Islet precursor cell (in vitro differentiated cells): ENCODE measurements at regions not wholly inside any gene's neighbourhood (a gene's known extent, or its start where the extent isn't known, plus 50 kb on each side); places are given as distances from the start of the nearest gene placed in this dataset.
"Not testable (repeated sequence)": the region's sequence is repeated elsewhere in the genome, so short reads cannot be mapped to it uniquely, and the experiment has no call there.

Experiments
- DNase-seq: peaks from one replicate; pipeline ENCODE4 v3.0.0-alpha.2; 2018

DNA sequence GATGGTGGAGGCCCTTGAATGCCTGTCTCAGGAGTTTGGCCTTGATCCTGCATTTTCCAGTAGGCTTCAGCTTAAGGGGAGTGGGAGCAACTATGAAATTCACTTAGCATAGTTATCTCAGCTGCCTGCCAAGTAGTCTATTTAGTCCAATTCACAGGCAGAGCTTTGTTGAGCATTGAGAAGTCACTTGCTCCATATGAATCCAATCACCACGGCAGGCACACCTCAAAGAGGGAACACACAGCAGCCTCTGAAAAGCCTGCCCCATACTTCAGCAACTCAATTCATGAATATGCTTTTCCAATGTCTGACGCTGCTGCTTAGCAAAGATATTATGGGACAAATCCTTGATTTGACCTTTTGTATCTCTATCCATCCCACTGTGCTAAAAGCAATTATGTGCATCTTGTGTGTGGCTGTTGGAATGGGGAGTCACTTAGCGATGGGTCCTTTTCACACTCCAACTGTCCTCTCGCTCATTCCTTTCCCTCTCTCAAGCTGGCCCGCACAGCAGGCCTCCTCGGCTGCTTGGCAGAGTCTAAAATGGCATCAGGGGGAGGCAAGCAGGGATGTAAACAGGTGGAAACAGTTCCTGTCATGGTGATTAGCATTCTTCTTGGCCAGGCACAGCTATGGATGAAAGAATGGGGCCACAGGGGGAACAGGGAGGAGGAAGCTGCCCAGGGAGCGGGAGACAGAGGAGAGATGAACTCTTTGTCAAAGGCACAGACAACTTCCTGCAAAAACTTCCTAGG is 56.0 kb upstream of the LRPPRC start:
- no peak for DNase-seq

DNA sequence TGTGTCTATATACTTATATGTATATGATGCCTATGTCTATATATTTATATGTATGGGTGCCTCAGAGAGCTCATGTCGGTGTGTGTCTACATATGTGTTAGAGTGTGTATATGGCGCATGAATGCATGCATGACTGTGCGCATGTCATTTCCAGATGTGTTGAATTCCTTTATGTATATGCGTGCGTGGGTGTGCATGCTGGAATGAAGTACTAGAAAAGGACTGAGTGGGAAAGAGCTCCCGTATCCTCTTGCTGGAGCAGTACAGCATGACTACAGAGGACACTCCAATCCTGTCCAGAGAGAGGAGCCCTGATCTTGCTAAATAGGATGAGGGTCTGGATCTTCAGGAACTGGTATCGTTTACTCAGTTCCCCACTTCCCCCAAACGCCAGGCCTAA is 56.8 kb upstream of the LRPPRC start:
- no peak for DNase-seq

DNA sequence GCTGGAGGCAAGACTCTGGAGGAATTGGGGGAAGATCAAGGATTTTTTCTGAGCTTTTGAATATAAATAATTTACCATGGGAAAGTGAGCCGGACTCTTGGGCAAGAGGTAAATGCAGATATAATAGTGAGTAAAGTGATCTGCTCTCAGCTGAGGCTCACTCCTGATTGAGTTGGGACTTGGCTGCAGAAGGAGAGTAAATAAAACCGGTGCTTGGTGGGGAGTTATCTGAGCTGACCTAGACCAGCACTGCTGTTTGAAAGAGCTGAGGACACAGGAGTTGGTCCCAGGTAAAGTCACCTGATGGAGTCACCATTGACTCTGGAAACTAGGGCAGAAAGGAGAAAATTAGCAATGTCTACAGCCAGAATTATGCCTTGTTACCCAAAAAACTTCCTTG is 57.3 kb upstream of the LRPPRC start:
- DNase-seq, result no peak

DNA sequence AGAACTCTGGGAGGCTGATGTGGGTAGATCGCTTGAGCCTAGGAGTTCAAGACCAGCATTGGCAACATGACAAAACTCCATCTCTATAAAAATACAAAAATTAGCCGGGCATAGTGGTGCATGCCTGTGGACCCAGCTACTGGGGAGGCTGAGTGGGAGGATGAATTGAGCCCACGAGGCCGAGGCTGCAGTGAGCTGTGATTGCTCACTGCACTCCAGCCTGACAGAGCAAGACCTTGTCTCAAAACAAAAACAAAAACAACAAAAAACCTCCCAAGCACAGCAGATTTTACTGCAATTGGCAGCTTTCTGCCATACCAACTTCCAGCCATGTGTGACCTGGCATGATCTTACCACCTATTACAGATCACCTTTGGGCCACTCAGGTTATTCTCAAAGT is 57.7 kb upstream of the LRPPRC start:
- no peak for DNase-seq

DNA sequence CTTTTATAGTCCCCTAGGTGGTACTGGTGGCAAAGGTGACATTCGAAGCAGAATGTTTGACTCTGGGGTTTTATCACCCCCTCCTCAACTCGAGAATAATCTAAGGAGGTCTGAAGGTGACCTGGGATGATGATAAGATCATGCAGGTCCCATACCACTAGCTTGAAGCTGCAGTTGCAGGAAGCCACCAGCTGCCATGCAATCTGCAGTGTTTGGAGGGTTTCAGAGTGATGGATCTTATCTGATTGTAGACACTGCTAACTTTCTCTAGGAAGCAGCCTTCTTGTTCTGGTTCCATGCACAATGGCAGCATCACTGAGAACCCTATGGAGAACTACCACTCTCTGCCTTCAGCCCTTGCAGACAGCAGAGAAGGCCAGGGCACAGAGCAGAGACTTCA is 59.4 kb upstream of the LRPPRC start:
- no peak for DNase-seq

DNA sequence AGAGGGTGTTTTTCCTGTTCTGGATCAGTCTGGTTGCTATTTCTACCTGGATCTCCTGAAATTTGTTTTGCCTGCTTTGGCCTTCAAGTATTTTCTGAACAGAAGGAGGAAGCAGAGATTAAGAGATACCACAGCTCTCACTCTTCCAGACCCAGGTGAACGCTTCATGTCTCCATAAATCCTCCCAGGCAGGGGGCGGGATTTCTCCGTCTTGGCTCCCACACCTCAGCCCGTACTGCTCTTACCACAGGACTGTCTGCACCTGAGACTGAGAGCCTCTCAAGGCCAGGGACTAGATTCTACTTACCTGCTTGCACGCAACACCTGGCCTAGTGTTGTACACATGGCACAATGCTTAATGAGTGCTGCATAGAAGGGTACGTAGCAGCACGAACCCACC is 59.9 kb upstream of the LRPPRC start:
- no peak for DNase-seq

DNA sequence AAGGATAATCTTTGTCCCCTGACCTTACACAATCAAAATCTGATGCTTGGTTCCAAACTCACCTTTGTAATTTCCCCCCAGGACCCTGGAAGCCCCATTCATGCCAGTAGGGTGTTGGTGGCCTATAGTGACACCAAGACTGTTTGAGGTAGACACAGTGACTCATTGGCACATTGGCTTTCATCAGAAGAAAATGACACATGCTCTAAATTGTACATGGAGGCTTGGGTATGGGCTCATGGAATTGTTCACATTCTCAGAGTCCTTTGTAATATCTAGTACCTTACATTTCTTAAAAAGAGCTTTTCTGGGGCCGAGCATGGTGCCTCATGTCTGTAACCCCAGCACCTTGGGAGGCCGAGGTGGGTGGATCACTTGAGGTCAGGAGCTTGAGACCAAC is 61.2 kb upstream of the LRPPRC start:
- no peak for DNase-seq

DNA sequence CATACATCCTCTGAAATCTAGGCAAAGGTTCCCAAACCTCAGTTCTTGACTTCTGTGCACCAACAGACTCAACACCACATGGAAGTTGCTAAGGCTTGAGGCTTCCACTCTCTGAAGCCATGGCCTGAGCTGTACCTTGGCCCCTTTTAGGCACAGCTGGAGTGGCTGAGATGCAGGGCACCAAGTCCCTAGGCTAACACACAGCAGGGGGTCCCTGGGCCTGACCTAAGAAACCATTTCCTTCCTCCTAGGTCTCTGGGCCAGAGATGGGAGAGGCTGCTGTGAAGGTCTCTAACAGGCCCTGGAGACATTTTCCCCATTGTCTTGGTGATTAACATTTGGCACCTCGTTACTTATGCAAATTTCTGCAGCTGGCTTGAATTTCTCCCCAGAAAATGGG is 64.5 kb upstream of the LRPPRC start:
- not testable (repeated sequence) for DNase-seq

DNA sequence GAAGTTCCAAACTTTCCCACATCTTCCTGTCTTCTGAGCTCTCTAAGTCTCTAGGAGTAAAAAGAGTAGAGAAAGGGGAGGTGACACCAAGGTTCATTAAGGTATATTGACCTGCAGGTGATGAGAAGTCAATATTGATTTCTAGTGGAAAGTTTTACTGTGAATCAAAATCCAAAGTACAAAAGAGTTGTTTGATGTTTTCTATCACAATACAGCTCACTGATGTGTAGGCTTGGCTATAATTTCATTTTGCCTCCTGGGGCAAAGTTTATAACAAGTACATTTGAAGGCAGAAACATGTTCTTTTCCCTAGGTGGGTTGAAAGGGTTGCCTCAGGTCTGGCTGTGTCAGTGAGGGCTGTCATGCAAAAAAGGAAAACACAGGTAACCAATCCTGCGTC is 65.2 kb upstream of the LRPPRC start:
- DNase-seq, result no peak

DNA sequence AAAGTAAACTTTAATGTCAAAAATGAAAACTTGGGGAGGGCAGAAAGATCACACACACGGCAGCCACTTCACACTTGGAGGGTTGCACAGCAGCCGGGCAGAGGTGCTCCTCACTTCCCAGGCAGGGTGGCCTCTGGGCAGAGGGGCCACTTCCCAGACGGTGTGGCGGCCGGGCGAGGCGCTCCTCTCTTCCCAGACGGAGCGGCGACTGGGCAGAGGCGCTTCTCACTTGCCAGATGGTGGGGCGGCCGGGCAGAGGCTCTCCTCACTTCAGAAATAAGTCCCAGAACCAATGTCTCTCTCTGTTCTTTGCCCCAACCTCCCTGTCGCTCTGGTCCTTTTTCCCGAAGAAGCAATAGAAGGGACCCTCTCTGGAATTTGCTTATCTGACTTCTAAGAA is 65.7 kb upstream of the LRPPRC start:
- no peak for DNase-seq

DNA sequence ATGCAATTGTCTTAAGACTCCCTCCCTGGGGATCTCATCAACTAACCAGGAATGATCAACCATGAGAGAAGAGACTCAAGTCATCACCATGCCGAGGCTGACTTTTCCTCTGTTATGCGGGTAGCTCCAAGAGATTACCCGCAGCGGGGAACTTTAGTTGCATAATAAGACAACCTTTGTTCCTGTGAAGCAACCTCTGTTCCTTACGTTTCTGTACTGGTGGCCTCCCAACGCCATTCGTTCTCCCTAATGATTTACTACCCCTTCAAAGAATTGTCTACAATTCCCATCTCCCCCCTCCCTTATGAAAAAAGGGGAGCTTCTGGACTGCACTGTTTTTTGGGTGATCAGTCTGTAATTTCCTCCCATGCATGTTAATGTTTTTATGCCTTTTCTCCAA is 66.1 kb upstream of the LRPPRC start:
- no peak for DNase-seq

DNA sequence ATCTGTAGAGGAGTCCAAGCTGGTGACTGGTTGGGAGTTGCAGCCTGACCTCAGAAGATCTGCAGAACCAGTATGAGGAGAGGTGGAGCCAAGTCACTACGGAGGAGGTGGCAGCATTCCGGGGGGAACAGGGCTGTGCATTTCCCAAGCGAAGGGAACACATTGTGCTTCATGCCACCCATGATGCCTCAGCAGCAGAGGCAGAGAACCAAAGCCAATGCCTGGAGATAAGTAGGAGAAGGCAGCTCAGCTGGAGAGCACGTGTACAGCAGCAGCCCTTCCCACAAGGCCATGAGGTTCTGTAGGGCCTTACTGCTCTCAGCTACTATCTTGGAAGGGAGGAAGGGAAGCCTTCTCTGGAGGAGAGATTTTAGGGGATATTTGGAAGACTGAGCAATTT is 67.2 kb upstream of the LRPPRC start:
- no peak for DNase-seq

DNA sequence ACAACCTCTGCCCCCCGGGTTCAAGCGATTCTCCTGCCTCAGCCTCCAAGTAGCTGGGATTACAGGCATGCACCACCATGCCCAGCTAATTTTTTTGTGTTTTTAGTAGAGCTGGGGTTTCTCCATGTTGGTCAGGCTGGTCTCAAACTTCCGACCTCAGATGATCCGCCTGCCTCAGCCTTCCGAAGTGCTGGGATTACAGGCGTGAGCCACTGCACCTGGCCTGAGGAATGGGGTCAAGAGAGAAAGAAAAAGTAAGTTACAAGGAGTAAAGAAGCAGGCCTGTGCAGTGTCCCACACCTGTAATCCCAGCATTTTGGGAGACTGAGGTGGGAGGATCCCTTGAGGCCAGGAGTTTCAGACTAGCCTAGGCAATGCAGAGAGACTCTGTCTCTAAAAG is 68.5 kb upstream of the LRPPRC start:
- not testable (repeated sequence) for DNase-seq

DNA sequence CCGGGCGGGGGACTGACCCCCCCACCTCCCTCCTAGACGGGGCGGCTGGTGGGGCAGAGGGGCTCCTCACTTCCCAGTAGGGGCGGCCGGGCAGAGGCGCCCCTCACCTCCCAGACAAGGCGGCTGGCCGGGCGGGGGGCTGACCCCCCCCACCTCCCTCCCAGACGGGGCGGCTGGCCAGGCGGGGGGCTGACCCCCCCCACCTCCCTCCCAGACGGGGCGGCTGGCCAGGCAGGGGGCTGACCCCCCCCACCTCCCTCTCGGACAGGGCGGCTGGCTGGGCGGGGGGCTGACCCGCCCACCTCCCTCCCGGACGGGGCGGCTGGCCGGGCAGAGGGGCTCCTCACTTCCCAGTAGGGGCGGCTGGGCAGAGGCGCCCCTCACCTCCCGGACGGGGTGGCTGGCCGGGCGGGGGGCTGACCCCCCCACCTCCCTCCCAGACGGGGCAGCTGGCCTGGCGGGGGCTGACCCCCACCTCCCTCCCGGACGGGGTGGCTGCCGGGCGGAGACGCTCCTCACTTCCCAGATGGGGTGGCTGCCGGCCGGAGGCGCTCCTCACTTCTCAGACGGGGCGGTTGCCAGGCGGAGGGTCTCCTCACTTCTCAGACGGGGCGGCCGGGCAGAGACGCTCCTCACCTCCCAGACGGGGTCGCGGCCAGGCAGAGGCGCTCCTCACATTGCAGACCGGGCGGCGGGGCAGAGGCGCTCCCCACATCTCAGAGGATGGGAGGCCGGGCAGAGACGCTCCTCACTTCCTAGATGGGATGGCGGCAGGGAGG is 71.4 kb upstream of the LRPPRC start:
- not testable (repeated sequence) for DNase-seq

DNA sequence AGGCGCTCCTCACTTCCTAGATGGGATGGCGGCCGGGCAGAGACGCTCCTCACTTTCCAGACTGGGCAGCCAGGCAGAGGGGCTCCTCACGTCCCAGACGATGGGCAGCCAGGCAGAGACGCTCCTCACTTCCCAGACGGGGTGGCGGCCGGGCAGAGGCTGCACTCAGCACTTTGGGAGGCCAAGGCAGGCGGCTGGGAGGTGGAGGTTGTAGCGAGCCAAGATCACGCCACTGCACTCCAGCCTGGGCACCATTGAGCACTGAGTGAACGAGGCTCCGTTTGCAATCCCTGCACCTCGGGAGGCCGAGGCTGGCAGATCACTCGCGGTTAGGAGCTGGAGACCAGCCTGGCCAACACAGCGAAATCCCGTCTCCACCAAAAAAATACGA is 72.0 kb upstream of the LRPPRC start:
- DNase-seq, result not testable (repeated sequence)

DNA sequence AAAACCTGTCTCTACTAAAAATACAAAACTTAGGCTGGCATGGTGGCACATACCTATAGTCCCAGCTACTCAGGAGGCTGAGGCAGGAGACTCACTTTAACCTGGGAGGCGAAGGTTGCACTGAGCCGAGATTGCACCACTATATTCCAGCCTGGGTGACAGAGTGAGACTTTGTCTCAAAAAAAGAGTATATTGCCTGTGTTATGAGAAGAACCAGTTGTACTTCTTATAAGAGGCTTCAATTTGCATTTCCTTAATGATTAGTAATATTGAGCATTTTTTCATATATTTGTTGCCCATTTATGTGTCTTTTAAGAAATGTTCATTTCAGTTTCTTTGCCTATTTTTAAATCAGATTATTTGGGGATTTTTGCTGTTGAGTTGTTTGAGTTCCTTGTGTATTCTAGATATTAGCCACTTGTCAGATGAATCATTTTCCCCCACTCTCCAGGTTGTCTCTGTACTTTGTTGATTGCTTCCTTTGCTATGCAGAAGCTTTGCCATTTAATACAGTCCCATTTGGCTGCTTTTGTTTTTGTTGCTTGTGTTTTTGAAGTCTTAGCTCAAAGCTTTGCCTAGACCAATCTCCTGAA is 75.8 kb upstream of the LRPPRC start:
- DNase-seq, result no peak

DNA sequence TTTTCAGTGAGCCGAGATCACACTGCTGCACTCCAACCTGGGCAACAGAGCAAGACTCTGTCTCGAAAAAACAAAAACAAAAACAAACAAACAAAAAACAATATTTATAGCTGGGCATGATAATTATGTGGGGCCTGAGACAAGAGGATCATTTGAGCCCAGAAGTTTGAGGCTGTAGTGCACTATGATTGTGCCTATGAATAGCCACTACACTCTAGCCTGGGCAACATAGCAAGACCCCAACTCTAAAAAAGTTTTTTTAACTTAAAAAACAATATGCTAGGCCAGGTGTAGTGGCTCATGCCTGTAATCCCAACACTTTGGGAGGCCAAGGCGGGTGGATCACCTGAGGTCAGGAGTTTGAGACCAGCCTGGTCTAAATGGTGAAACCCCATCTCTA is 77.9 kb upstream of the LRPPRC start:
- not testable (repeated sequence) for DNase-seq

DNA sequence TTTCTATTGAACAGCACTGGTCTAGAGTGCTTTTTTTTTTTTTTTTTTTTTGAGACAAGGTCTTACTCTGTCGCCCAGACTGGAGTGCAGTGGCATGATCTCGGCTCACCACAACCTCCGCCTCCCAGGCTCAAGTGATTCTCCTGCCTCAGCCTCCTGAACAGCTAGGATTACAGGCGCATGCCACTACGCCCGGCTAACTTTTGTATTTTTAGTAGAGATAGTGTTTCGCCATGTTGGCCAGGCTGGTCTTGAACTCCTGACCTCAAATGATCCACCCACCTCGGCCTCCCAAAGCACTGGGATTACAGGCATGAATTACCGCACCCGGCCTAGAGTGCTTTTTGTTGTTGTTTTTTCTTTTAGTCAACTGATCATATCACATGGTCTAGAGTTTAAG is 79.0 kb upstream of the LRPPRC start:
- DNase-seq, result not testable (repeated sequence)

DNA sequence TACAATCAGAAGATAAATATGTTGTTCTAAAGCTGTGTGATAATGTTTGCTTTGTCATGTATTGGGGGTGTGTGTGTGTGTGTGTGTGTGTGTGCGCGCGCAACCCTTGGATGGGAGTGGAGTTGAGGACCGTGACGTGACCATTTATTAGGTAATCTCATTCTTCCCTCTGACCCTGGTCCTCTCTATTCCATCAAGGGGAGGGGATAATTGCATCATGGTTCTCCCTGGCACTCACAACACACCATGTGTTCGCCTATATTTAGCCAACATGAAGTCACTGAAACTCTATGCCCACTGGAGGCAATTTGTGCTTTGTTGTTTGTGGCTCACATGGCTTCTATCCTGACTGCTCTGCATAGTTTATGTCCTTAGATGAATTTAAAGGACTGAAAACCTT is 79.8 kb upstream of the LRPPRC start:
- DNase-seq, result no peak

DNA sequence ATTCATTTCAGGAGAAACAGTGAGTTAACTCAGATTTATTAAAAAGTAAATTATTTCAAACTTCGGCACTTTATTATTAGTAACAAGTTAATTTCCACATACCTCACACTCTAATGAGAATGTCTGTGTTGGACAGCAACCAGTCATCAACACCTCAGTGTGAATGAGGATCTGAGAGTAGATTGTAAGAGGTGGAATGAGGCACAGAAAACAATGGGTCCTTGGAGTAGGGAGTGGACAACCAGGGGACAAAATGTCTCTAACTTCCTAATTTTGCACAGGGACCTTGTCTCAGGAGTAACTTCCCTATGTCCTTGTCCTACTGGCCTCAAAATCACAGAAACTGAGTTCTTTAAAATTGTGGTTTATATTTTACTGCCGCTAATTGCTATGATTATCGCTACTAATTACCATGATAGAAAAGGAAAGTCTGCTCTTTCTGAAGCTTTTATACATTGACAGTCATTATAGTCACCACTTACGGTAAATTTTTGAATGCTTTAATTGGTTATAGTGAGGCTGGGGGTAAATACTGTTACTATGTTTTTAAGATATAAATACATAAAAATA is 82.2 kb upstream of the LRPPRC start:
- no peak for DNase-seq

DNA sequence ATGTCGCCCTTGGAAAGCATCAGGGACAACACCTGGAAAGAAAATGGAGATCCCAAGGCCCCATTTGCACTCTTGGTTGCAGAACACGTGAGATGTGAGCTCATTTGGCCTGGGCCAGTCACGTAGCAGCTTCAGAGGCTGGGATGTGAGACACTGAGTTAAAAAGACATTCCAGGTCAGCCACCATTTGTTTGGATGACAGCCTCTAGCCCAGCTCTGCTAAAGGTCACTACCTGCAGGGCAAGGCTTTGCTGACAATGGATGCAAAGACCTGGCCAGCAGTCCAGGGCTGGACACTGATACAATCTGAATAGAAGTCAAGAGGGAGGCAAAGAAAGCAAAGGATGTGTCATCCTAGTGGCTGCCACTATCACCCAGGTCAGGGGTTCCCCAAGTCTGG is 83.9 kb upstream of the LRPPRC start:
- DNase-seq, result peak; percentile 72

DNA sequence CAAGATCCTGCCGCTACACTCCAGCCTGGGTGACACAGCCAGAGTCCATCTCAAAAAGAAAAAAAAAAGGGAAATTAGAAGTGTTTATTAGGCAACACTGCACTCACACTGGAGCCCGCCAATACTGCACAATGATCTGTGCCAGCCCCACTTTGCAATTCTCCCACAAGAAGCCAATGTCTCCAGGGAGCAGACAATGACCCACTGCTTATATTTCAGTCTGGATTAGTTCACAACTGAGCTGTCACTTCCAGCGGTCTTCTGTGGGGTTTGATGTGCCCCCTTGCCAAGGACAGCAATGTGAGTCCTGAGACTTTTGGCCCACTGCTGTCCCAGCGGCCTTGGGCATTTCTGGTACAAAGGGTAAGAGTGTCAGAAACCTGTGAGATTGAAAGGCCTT is 85.6 kb upstream of the PPM1B start:
- no peak for DNase-seq

DNA sequence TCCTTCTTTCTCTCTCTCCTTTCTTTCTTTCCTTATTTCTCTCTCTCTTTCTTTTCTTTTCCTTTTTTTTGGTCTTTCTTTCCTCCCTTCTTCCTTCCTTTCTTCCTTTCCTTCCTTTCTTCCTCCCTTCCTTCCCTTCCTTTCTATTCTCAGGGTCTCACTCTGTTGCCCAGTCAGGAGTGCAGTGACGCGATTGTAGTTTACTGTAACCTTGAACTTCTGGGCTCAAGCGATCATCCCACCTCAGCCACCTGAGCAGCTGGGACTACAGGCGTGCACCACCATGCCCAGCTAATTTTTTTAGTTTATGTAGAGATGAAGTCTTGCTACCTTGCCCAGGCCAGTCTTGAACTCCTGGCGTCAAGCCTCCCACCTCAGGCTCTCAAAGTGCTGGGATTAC is 83.8 kb upstream of the PPM1B start:
- no peak for DNase-seq

DNA sequence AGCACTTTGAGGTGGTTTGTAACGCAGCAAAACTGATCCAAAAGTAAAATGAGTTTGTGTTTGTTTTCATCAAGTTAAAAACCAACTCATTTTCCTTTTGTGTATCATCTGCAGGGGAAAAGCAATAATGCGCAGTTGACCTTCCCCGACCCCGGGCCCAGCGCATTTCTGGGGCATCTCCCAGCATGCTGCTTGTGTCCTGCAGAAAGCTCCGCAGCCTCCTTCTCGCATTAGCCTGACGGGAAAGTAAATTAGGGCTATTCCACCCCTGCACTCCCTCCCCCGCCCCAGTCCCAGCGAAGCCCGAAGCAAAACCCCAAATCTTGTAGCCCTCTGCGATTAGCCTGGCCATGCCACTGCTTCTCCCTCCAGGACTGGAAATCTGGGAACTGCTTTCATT is 82.0 kb upstream of the PPM1B start:
- DNase-seq, result peak; percentile 55
